H1 (cell line): ENCODE measurements at regions not wholly inside any gene's neighbourhood (a gene's known extent, or its start where the extent isn't known, plus 50 kb on each side); places are given as distances from the start of the nearest gene placed in this dataset.

Source experiments
- CTCF ChIA-PET: fragments of 300-600 bp; sonication (Branson Sonifier 250); formaldehyde crosslinking; loops from one replicate; lab custom pipeline; 2021; ENCODE audit not compliant: partially characterized antibody; lab: Charles Lee
- POLR2A ChIA-PET: fragments of 300-600 bp; sonication (Branson Sonifier 250); formaldehyde crosslinking; loops from one replicate; lab custom pipeline; 2021; ENCODE audit warnings: inconsistent platforms; ENCODE audit not compliant: partially characterized antibody; lab: Charles Lee
- DNase-seq, 2 experiments: peaks; one replicate each; pipeline versions ENCODE4 v3.0.0 to v3.0.0-alpha.2; 2010 to 2022; ENCODE audit warnings: low spot score in 2 of 2, low read depth in 1 of 2, mixed read lengths in 1 of 2
- FAIRE-seq: peaks from 2 replicates; lab custom pipeline; 2011; peaks lifted over from hg19 to GRCh38; lab: Jason Lieb, UNC
- H2AFZ ChIP-seq: 2 replicates; pipeline ENCODE4 v1.8.1; 2012; ENCODE audit warnings: low read length, inconsistent platforms
- H2AK5ac ChIP-seq: 2 replicates; pipeline ENCODE4 v1.6.1; 2013; ENCODE audit warnings: low read depth, low read length
- H2BK120ac ChIP-seq: replicated peaks from 2 replicates; pipeline ENCODE3; 2013; ENCODE audit warnings: low read depth, low read length, inconsistent platforms
- H2BK12ac ChIP-seq: 2 replicates; pipeline ENCODE4 v1.6.1; 2013; ENCODE audit warnings: low read depth, low read length
- H2BK15ac ChIP-seq: 2 replicates; pipeline ENCODE4 v1.6.1; 2013; ENCODE audit warnings: low read length
- H2BK20ac ChIP-seq: 2 replicates; pipeline ENCODE4 v1.6.1; 2013; ENCODE audit warnings: low read length
- H2BK5ac ChIP-seq: 2 replicates; pipeline ENCODE4 v1.6.1; 2013; ENCODE audit warnings: low read depth, low read length
- H3K14ac ChIP-seq: 2 replicates; pipeline ENCODE4 v1.6.1; 2013; ENCODE audit warnings: inconsistent platforms; ENCODE audit not compliant: insufficient read length
- H3K18ac ChIP-seq: 2 replicates; pipeline ENCODE4 v1.6.1; 2013; ENCODE audit warnings: low read length; ENCODE audit errors: extremely low read depth
- H3K23ac ChIP-seq: 2 replicates; pipeline ENCODE4 v1.6.1; 2013; ENCODE audit warnings: inconsistent platforms; ENCODE audit not compliant: insufficient read length
- H3K23me2 ChIP-seq: 2 replicates; pipeline ENCODE4 v1.6.1; 2013; ENCODE audit warnings: low read depth, low read length
- H3K27ac ChIP-seq: 2 replicates; pipeline ENCODE4 v1.6.1; 2011; ENCODE audit warnings: low read depth, low read length, inconsistent platforms
- H3K27me3 ChIP-seq, 4 experiments: replicated peaks in 1 of 4; 1 replicate in 1 of 4; 2 replicates in 3 of 4; pipeline versions ENCODE4 v1.6.1 to v1.8.1; 2011 to 2013; ENCODE audit warnings: low read length in 3 of 4, mild to moderate bottlenecking in 3 of 4, inconsistent platforms in 2 of 4, mixed read lengths in 2 of 4, moderate library complexity in 1 of 4; ENCODE audit not compliant: control insufficient read depth in 3 of 4, insufficient read depth in 3 of 4; ENCODE audit errors: extremely low read depth in 1 of 4
- H3K36me3 ChIP-seq, 4 experiments: 2 replicates each; pipeline versions ENCODE4 v1.6.1 to v1.8.1; 2011 to 2013; ENCODE audit warnings: mild to moderate bottlenecking in 4 of 4, low read length in 3 of 4, moderate library complexity in 2 of 4, control low read depth in 1 of 4, inconsistent platforms in 1 of 4; ENCODE audit not compliant: insufficient read depth in 4 of 4, control insufficient read depth in 2 of 4
- H3K4ac ChIP-seq: replicated peaks from 2 replicates; pipeline ENCODE3; 2013; ENCODE audit warnings: low read length, low read depth, mixed read lengths, inconsistent platforms; ENCODE audit not compliant: insufficient read length
- H3K4me1 ChIP-seq, 4 experiments: replicated peaks in 1 of 4; 1 replicate in 1 of 4; 2 replicates in 3 of 4; pipeline versions ENCODE4 v1.6.1 to v1.8.1; 2011 to 2013; ENCODE audit warnings: low read length in 3 of 4, inconsistent platforms in 2 of 4, mixed read lengths in 1 of 4; ENCODE audit not compliant: insufficient read depth in 4 of 4, control insufficient read depth in 3 of 4
- H3K4me2 ChIP-seq, 2 experiments: 2 replicates each; pipeline versions ENCODE4 v1.6.1 to v1.8.1; 2011 to 2013; ENCODE audit warnings: low read depth in 2 of 2, low read length in 2 of 2, control low read depth in 1 of 2, inconsistent platforms in 1 of 2, mild to moderate bottlenecking in 1 of 2; ENCODE audit not compliant: insufficient read depth in 1 of 2
- H3K4me3 ChIP-seq, 4 experiments: fragments of 200-600, 300-600 bp in 1 of 4; sonication (generic), shearing (Covaris generic), sonication (Bioruptor Twin) in 1 of 4; 2 replicates each; pipeline versions ENCODE4 v1.5.1 to v1.8.1; 2011 to 2016; ENCODE audit warnings: low read length in 4 of 4, low read depth in 3 of 4, control low read depth in 2 of 4, inconsistent platforms in 2 of 4, mild to moderate bottlenecking in 2 of 4, mixed read lengths in 1 of 4, moderate library complexity in 1 of 4; ENCODE audit not compliant: insufficient read depth in 2 of 4; ENCODE audit errors: extremely low read depth in 1 of 4
- H3K56ac ChIP-seq: replicated peaks from 2 replicates; pipeline ENCODE3; 2013; ENCODE audit warnings: low read depth, mild to moderate bottlenecking, mixed read lengths, low read length, inconsistent platforms; ENCODE audit not compliant: insufficient read length
- H3K79me1 ChIP-seq: 2 replicates; pipeline ENCODE4 v1.6.1; 2013; ENCODE audit warnings: low read depth, low read length, control low read depth
- H3K79me2 ChIP-seq, 2 experiments: 2 replicates each; pipeline versions ENCODE4 v1.6.1 to v1.8.1; 2012 to 2013; ENCODE audit warnings: low read length in 2 of 2, mild to moderate bottlenecking in 2 of 2, inconsistent platforms in 1 of 2; ENCODE audit not compliant: insufficient read depth in 2 of 2, control insufficient read depth in 1 of 2
- H3K9ac ChIP-seq, 4 experiments: replicated peaks in 1 of 4; 1 replicate in 1 of 4; 2 replicates in 3 of 4; pipeline versions ENCODE4 v1.6.1 to v1.8.1; 2011 to 2013; ENCODE audit warnings: low read depth in 3 of 4, low read length in 3 of 4, control low read depth in 2 of 4, mild to moderate bottlenecking in 2 of 4, moderate library complexity in 2 of 4, inconsistent platforms in 1 of 4; ENCODE audit errors: extremely low read depth in 1 of 4
- H3K9me3 ChIP-seq, 2 experiments: 2 replicates each; pipeline versions ENCODE4 v1.6.1 to v1.8.1; 2012 to 2013; ENCODE audit warnings: mild to moderate bottlenecking in 2 of 2, moderate library complexity in 2 of 2, control low read depth in 1 of 2, inconsistent platforms in 1 of 2, low read depth in 1 of 2, low read length in 1 of 2, mixed read lengths in 1 of 2; ENCODE audit not compliant: insufficient read depth in 2 of 2
- H4K20me1 ChIP-seq, 2 experiments: replicated peaks in 1 of 2; 2 replicates each; pipeline versions ENCODE3 to v1.8.1; 2011 to 2013; ENCODE audit warnings: inconsistent platforms in 2 of 2, low read length in 2 of 2, mild to moderate bottlenecking in 1 of 2; ENCODE audit not compliant: insufficient read depth in 2 of 2, control insufficient read depth in 1 of 2
- H4K5ac ChIP-seq: 2 replicates; pipeline ENCODE4 v1.6.1; 2013; ENCODE audit warnings: low read length, low read depth, mixed read lengths, inconsistent platforms; ENCODE audit not compliant: insufficient read length
- H4K8ac ChIP-seq: 2 replicates; pipeline ENCODE4 v1.8.0; 2013; ENCODE audit warnings: mild to moderate bottlenecking, moderate library complexity, low read length, inconsistent platforms; ENCODE audit not compliant: insufficient read depth; ENCODE audit errors: extremely low read depth
- H4K91ac ChIP-seq: replicated peaks from 2 replicates; pipeline ENCODE3; 2013; ENCODE audit warnings: low read length, mixed read lengths, inconsistent platforms; ENCODE audit not compliant: insufficient read length
- CBX5 ChIP-seq: fragments of 300-800, 300-1000 bp; sonication (generic); IDR thresholded peaks from 2 replicates; pipeline ENCODE4 v1.7.1; 2016; ENCODE audit warnings: antibody characterized with exemption, low read length, low read depth
- EGR1 ChIP-seq: IDR thresholded peaks from 2 replicates; pipeline ENCODE4 v1.6.1; 2011; ENCODE audit warnings: low read depth, low read length, borderline replicate concordance
- FOSL1 ChIP-seq: IDR thresholded peaks from 2 replicates; pipeline ENCODE4 v1.6.1; 2011; ENCODE audit warnings: mild to moderate bottlenecking, low read depth, low read length, moderate library complexity; ENCODE audit not compliant: insufficient read depth
- GABPA ChIP-seq: IDR thresholded peaks from 2 replicates; pipeline ENCODE4 v1.6.1; 2011; ENCODE audit warnings: mild to moderate bottlenecking, low read length, moderate library complexity, borderline replicate concordance; ENCODE audit not compliant: insufficient read depth
- KDM4A ChIP-seq: IDR thresholded peaks from one replicate; pipeline ENCODE4 v1.7.1; 2012; ENCODE audit warnings: low read depth, mild to moderate bottlenecking, moderate library complexity, low read length, inconsistent platforms; ENCODE audit not compliant: severe bottlenecking
- MAX ChIP-seq: IDR thresholded peaks from 2 replicates; pipeline ENCODE4 v1.6.1; 2012; ENCODE audit warnings: inconsistent platforms
- NRF1 ChIP-seq: IDR thresholded peaks from 2 replicates; pipeline ENCODE4 v1.6.1; 2011; ENCODE audit warnings: mild to moderate bottlenecking, low read depth, low read length, improper control_type of control experiment
- POLR2A ChIP-seq, 2 experiments: IDR thresholded peaks; 1 replicate in 1 of 2; 2 replicates in 1 of 2; pipeline ENCODE4 v1.6.1; 2011; ENCODE audit warnings: low read depth in 2 of 2, low read length in 2 of 2, mild to moderate bottlenecking in 2 of 2; ENCODE audit errors: control extremely low read depth in 1 of 2
- RAD21 ChIP-seq, 2 experiments: IDR thresholded peaks in 1 of 2; conservative IDR thresholded peaks in 1 of 2; 2 replicates each; pipeline ENCODE4 v1.6.1; 2011; ENCODE audit warnings: low read depth in 2 of 2, low read length in 2 of 2, improper control_type of control experiment in 1 of 2, inconsistent platforms in 1 of 2, mild to moderate bottlenecking in 1 of 2, moderate library complexity in 1 of 2
- RNF2 ChIP-seq: fragments of 200-900, 300-1000 bp; sonication (generic); IDR thresholded peaks from 2 replicates; pipeline ENCODE4 v1.7.1; 2016; ENCODE audit warnings: borderline replicate concordance, low read depth, mild to moderate bottlenecking, antibody characterized with exemption, low read length; ENCODE audit not compliant: poor library complexity, severe bottlenecking; ENCODE audit errors: missing control alignments
- USF2 ChIP-seq: IDR thresholded peaks from 2 replicates; pipeline ENCODE4 v1.6.1; 2011; ENCODE audit warnings: low read length, improper control_type of control experiment
- ZNF274 ChIP-seq: IDR thresholded peaks from 2 replicates; pipeline ENCODE4 v1.7.0; 2012; ENCODE audit warnings: low read length, borderline replicate concordance; ENCODE audit errors: extremely low read depth
- WGBS, 2 experiments: shearing (Covaris generic) in 1 of 2; methylation state at CpG; one replicate each; pipeline versions ENCODE4 v1.1.6 to v1.1.7; 2013 to 2015; ENCODE audit warnings: low lambda C conversion rate in 2 of 2, mixed read lengths in 2 of 2, inconsistent platforms in 1 of 2, low coverage in 1 of 2, missing lambda C conversion rate in 1 of 2; ENCODE audit not compliant: insufficient replicate concordance in 2 of 2, insufficient coverage in 1 of 2, insufficient read length in 1 of 2; ENCODE audit errors: extremely low coverage in 1 of 2, missing lambda C conversion rate in 1 of 2; 5-methylcytosine and 5-hydroxymethylcytosine counted together

GRCh38 chr10:3336673-3337293 lies 164.2 kb upstream of the PITRM1 start:
- no peak overlapping the region for H2BK20ac ChIP-seq
- H3K4me2 ChIP-seq: no peak overlapping the region
- no peaks in the 10 kb centered on the region for H3K27me3 ChIP-seq
- no peaks in the 10 kb centered on the region for H3K23me2 ChIP-seq
- no peak overlapping the region for H3K27ac ChIP-seq
- no peaks in the 10 kb centered on the region for H4K20me1 ChIP-seq
- H3K18ac ChIP-seq: no peak overlapping the region
- no peaks in the 10 kb centered on the region for H3K79me2 ChIP-seq
- no peak overlapping the region for H3K14ac ChIP-seq
- no peak overlapping the region for H4K8ac ChIP-seq
- H2BK12ac ChIP-seq: no peak overlapping the region
- H3K79me1 ChIP-seq: no peaks in the 10 kb centered on the region
- no peak overlapping the region for H3K4ac ChIP-seq
- no peak overlapping the region for H4K91ac ChIP-seq
- H2BK120ac ChIP-seq: no peak overlapping the region
- H3K4me3 ChIP-seq: no peak overlapping the region
- H3K9ac ChIP-seq: no peak overlapping the region
- no peak overlapping the region for H2BK15ac ChIP-seq
- H3K9me3 ChIP-seq: no peaks in the 10 kb centered on the region
- no peak overlapping the region for H3K23ac ChIP-seq
- FAIRE-seq: no peak
- no peak for TF ChIP-seq USF2
- TF ChIP-seq ZNF274: no peak
- TF ChIP-seq EGR1: no peak
- TF ChIP-seq MAX: no peak
- TF ChIP-seq POLR2A (IDR thresholded peaks at IDR 0.05; ENCODE audit: control extremely low read depth in 1 of 2, low read depth in 2 of 2, low read length in 2 of 2): no peak
- no peak for TF ChIP-seq NRF1
- TF ChIP-seq GABPA: no peak
- TF ChIP-seq RNF2: no peak
- no peak for TF ChIP-seq CBX5
- no peak for TF ChIP-seq FOSL1
- no peak for TF ChIP-seq KDM4A
- no peak for TF ChIP-seq RAD21 (IDR thresholded peaks at IDR 0.05 in 1 of 2, conservative IDR thresholded peaks at IDR 0.05 in 1 of 2; ENCODE audit: low read depth in 2 of 2, low read length in 2 of 2)
- H2AFZ ChIP-seq: no peak overlapping the region
- H3K36me3 ChIP-seq: no peaks in the 10 kb centered on the region
- POLR2A ChIA-PET: no interaction called here
- 96% methylated on average over 9 of the region's 9 CpGs; no CpG with 5 or more reads in 1 of the 2 experiments for WGBS, 2 experiments
- DNase-seq: no peak
- peaks cover 0 to 4% (median 1%) of the 10 kb centered on the region in 4 experiments; a peak in 2 of 7 replicates for H3K4me1 ChIP-seq
- no peak overlapping the region for H2AK5ac ChIP-seq
- H4K5ac ChIP-seq: no peak overlapping the region
- H2BK5ac ChIP-seq: no peak overlapping the region
- H3K56ac ChIP-seq: no peak overlapping the region
- CTCF ChIA-PET: interaction anchor here (0.6 to 1.1 kb wide), 3 partner anchors 12 to 96 kb away, joined by 3 to 4 read pairs (median 3); no protein-coding TSS in a partner anchor
